ENCODE measurements at regions not wholly inside any gene's neighbourhood (a gene's known extent, or its start where the extent isn't known, plus 50 kb on each side); places are given as distances from the start of the nearest gene placed in this dataset.

- Histone ChIP-seq H3K4me1 (no peaks in the 10 kb centered on the region), H3K27ac (no peak overlapping the region), H3K4me3 (replicated peaks in 1 of 3) (no peak overlapping the region), H3K27me3 (no peaks in the 10 kb centered on the region), H3K9me3 (no peaks in the 10 kb centered on the region), H3K36me3 (no peaks in the 10 kb centered on the region)
- no peak for DNase-seq
- intact Hi-C loops (cut with DNase I): no loop called here
- TF ChIP-seq POLR2A (IDR thresholded peaks at IDR 0.05) (no peak), CTCF (IDR thresholded peaks at IDR 0.05) (no peak)
- 66 to 73% methylated on average over 1 of the region's 1 CpG for WGBS, 2 donors
Observed at GRCh38 chr7:93036149-93036640, 81.6 kb downstream of the SAMD9 start.

- no peaks in the 10 kb centered on the region for H3K9me3 ChIP-seq
- no peaks in the 10 kb centered on the region for H3K36me3 ChIP-seq
- no peak for TF ChIP-seq POLR2A (IDR thresholded peaks at IDR 0.05)
- TF ChIP-seq CTCF (IDR thresholded peaks at IDR 0.05): no peak
- H3K27me3 ChIP-seq: no peaks in the 10 kb centered on the region
- intact Hi-C loops (cut with DNase I): no loop called here
- no peak overlapping the region for H3K27ac ChIP-seq
- H3K4me3 ChIP-seq (replicated peaks in 1 of 3): no peak overlapping the region
- DNase-seq: no peak
- no peaks in the 10 kb centered on the region for H3K4me1 ChIP-seq
Observed at GRCh38 chr7:93031795-93032194, 86.0 kb downstream of the SAMD9 start.

- Histone ChIP-seq H3K4me1 (no peaks in the 10 kb centered on the region), H3K9me3 (no peaks in the 10 kb centered on the region), H3K4me3 (replicated peaks in 1 of 3) (no peak overlapping the region), H3K36me3 (no peaks in the 10 kb centered on the region), H3K27me3 (no peaks in the 10 kb centered on the region), H3K27ac (no peak overlapping the region)
- DNase-seq: no peak
- TF ChIP-seq CTCF (IDR thresholded peaks at IDR 0.05): no peak
- no peak for TF ChIP-seq POLR2A (IDR thresholded peaks at IDR 0.05)
- intact Hi-C loops (cut with DNase I): no loop called here
Observed at GRCh38 chr7:93030605-93031225, 87.1 kb downstream of the SAMD9 start.

- no peak overlapping the region for H3K4me3 ChIP-seq (replicated peaks in 1 of 3)
- H3K27ac ChIP-seq: no peak overlapping the region
- no peak for DNase-seq
- H3K4me1 ChIP-seq: no peaks in the 10 kb centered on the region
- no peaks in the 10 kb centered on the region for H3K36me3 ChIP-seq
- intact Hi-C loops (cut with DNase I): no loop called here
- no peaks in the 10 kb centered on the region for H3K27me3 ChIP-seq
- WGBS, 2 donors: 77 to 96% methylated on average over 5 to 6 of the region's 7 CpGs
- TF ChIP-seq POLR2A (IDR thresholded peaks at IDR 0.05) (no peak), CTCF (IDR thresholded peaks at IDR 0.05) (no peak)
- no peaks in the 10 kb centered on the region for H3K9me3 ChIP-seq
Observed at GRCh38 chr7:93029056-93029455, 88.7 kb downstream of the SAMD9 start.

GRCh38 chr7:93028610-93029009 lies 89.2 kb downstream of the SAMD9 start:
- no peak overlapping the region for H3K4me3 ChIP-seq (replicated peaks in 1 of 3)
- DNase-seq: no peak
- no peak for TF ChIP-seq CTCF (IDR thresholded peaks at IDR 0.05)
- no peak for TF ChIP-seq POLR2A (IDR thresholded peaks at IDR 0.05)
- intact Hi-C loops (cut with DNase I): no loop called here
- H3K4me1 ChIP-seq: no peaks in the 10 kb centered on the region
- no peaks in the 10 kb centered on the region for H3K9me3 ChIP-seq
- 54 to 69% methylated on average over 3 of the region's 3 CpGs for WGBS, 2 donors
- H3K36me3 ChIP-seq: no peaks in the 10 kb centered on the region
- H3K27me3 ChIP-seq: no peaks in the 10 kb centered on the region
- no peak overlapping the region for H3K27ac ChIP-seq
